Natural killer cell (primary cell): ENCODE measurements at regions not wholly inside any gene's neighbourhood (a gene's known extent, or its start where the extent isn't known, plus 50 kb on each side); places are given as distances from the start of the nearest gene placed in this dataset.

Experiments
- ATAC-seq, 3 donors: fragments of 150-1000 bp in 2 of 3; fragments of 200-7000 bp in 1 of 3; cut with Tn5 transposase; 1 replicate in 1 of 3; 2 replicates in 2 of 3; pipeline ENCODE4 v1.10.0; 2021; ENCODE audit warnings: mild to moderate bottlenecking in 2 of 3, moderate library complexity in 2 of 3
- DNase-seq, 2 donors: peaks; one replicate each; pipeline versions ENCODE4 v3.0.0 to v3.0.0-alpha.2; 2013 to 2021; ENCODE audit warnings: mixed read lengths in 1 of 2
- H3K27ac ChIP-seq: one replicate; pipeline ENCODE4 v1.5.1; 2013; ENCODE audit warnings: mild to moderate bottlenecking, low read length
- H3K27me3 ChIP-seq: one replicate; pipeline ENCODE4 v1.6.1; 2013; ENCODE audit warnings: low read length; ENCODE audit not compliant: control insufficient read depth, insufficient read depth
- H3K36me3 ChIP-seq: one replicate; pipeline ENCODE4 v1.6.1; 2013; ENCODE audit warnings: low read length; ENCODE audit not compliant: control insufficient read depth, insufficient read depth
- H3K4me1 ChIP-seq: one replicate; pipeline ENCODE4 v1.6.1; 2013; ENCODE audit warnings: low read length; ENCODE audit not compliant: control insufficient read depth, insufficient read depth
- H3K4me3 ChIP-seq: one replicate; pipeline ENCODE4 v1.5.1; 2013; ENCODE audit warnings: low read length
- H3K9me3 ChIP-seq: one replicate; pipeline ENCODE4 v1.6.1; 2013; ENCODE audit warnings: low read length; ENCODE audit not compliant: control insufficient read depth, insufficient read depth
- H3K27ac Mint-ChIP-seq, 2 donors: one replicate each; pipeline ENCODE4 v1.8.0; 2022; ENCODE audit warnings: mild to moderate bottlenecking in 2 of 2, mixed read lengths in 2 of 2, moderate library complexity in 1 of 2
- H3K27me3 Mint-ChIP-seq, 2 donors: one replicate each; pipeline ENCODE4 v1.8.0; 2022; ENCODE audit warnings: low read depth in 2 of 2, mixed read lengths in 2 of 2
- H3K36me3 Mint-ChIP-seq: one replicate; pipeline ENCODE4 v1.8.0; 2022; ENCODE audit warnings: mixed read lengths
- H3K4me1 Mint-ChIP-seq, 2 donors: one replicate each; pipeline ENCODE4 v1.8.0; 2022; ENCODE audit warnings: mixed read lengths in 2 of 2
- H3K4me3 Mint-ChIP-seq: one replicate; pipeline ENCODE4 v1.8.0; 2022; ENCODE audit warnings: mild to moderate bottlenecking, moderate library complexity, mixed read lengths
- H3K9me3 Mint-ChIP-seq, 2 donors: one replicate each; pipeline ENCODE4 v1.8.0; 2022; ENCODE audit warnings: mixed read lengths in 2 of 2
- CTCF ChIP-seq: fragments of 200-600 bp; IDR thresholded peaks from one replicate; pipeline ENCODE4 v1.8.0; 2022; ENCODE audit warnings: antibody characterized with exemption
- WGBS: methylation state at CpG from one replicate; pipeline ENCODE4 v1.1.7; 2013; ENCODE audit warnings: missing lambda C conversion rate; ENCODE audit not compliant: insufficient coverage; 5-methylcytosine and 5-hydroxymethylcytosine counted together
- intact Hi-C: fragments of 100-400 bp; cut with micrococcal nuclease; formaldehyde crosslinking; loops from one replicate; pipeline ENCODE4 v1.14.2; 2022

- no peak for TF ChIP-seq CTCF
- no peak for DNase-seq
- no peak overlapping the region for H3K4me3 ChIP-seq
- WGBS = no CpG with 5 or more reads among the region's 3 CpGs
- Mint-ChIP-seq H3K27ac (no peak overlapping the region), H3K36me3 (no peaks in the 10 kb centered on the region), H3K4me1 (peaks cover 0 to 7% of the 10 kb centered on the region in 2 donors), H3K27me3 (no peaks in the 10 kb centered on the region), H3K4me3 (no peak overlapping the region), H3K9me3 (no peaks in the 10 kb centered on the region)
- intact Hi-C loops = no loop called here
- no peaks in the 10 kb centered on the region for H3K9me3 ChIP-seq
- no peak for ATAC-seq
- no peak overlapping the region for H3K27ac ChIP-seq
- no peaks in the 10 kb centered on the region for H3K36me3 ChIP-seq
- H3K4me1 ChIP-seq = no peaks in the 10 kb centered on the region
- H3K27me3 ChIP-seq = no peaks in the 10 kb centered on the region
These were observed 376.5 kb upstream of the ACVR2A start for GRCh38 chr2:147468349-147468748.

GRCh38 chr2:147467441-147467840 lies 377.4 kb upstream of the ACVR2A start:
- H3K4me3 ChIP-seq = no peak overlapping the region
- no peaks in the 10 kb centered on the region for H3K9me3 ChIP-seq
- H3K9me3 Mint-ChIP-seq = no peaks in the 10 kb centered on the region
- H3K27me3 Mint-ChIP-seq = no peaks in the 10 kb centered on the region
- WGBS = 71% methylated on average over 1 of the region's 1 CpG
- no peaks in the 10 kb centered on the region for H3K27me3 ChIP-seq
- no peaks in the 10 kb centered on the region for H3K4me1 ChIP-seq
- H3K27ac Mint-ChIP-seq = no peak overlapping the region
- H3K36me3 ChIP-seq = no peaks in the 10 kb centered on the region
- no peak for ATAC-seq
- H3K4me3 Mint-ChIP-seq = no peak overlapping the region
- no peak for TF ChIP-seq CTCF
- peaks cover 0 to 7% of the 10 kb centered on the region in 2 donors for H3K4me1 Mint-ChIP-seq
- H3K27ac ChIP-seq = no peak overlapping the region
- no peaks in the 10 kb centered on the region for H3K36me3 Mint-ChIP-seq
- no peak for DNase-seq
- intact Hi-C loops = no loop called here

- H3K9me3 Mint-ChIP-seq = no peaks in the 10 kb centered on the region
- Histone ChIP-seq H3K27ac (no peak overlapping the region), H3K36me3 (no peaks in the 10 kb centered on the region), H3K4me3 (no peak overlapping the region), H3K4me1 (no peaks in the 10 kb centered on the region), H3K9me3 (no peaks in the 10 kb centered on the region), H3K27me3 (no peaks in the 10 kb centered on the region)
- no peak for TF ChIP-seq CTCF
- peaks cover 0 to 7% of the 10 kb centered on the region in 2 donors for H3K4me1 Mint-ChIP-seq
- ATAC-seq (peak in 2 of 3 donors; percentile 42 to 76), DNase-seq (no peak)
- H3K27me3 Mint-ChIP-seq = no peaks in the 10 kb centered on the region
- intact Hi-C loops = no loop called here
- no peak overlapping the region for H3K27ac Mint-ChIP-seq
- no peak overlapping the region for H3K4me3 Mint-ChIP-seq
- H3K36me3 Mint-ChIP-seq = no peaks in the 10 kb centered on the region
- 53% methylated on average over 3 of the region's 3 CpGs for WGBS
These were observed 380.0 kb upstream of the ACVR2A start for GRCh38 chr2:147464737-147465357.

GRCh38 chr2:147463881-147464520 lies 380.8 kb upstream of the ACVR2A start:
- no peak overlapping the region for H3K4me3 Mint-ChIP-seq
- Histone ChIP-seq H3K27ac (no peak overlapping the region), H3K4me3 (no peak overlapping the region), H3K9me3 (no peaks in the 10 kb centered on the region), H3K36me3 (no peaks in the 10 kb centered on the region), H3K27me3 (no peaks in the 10 kb centered on the region), H3K4me1 (no peaks in the 10 kb centered on the region)
- WGBS = 88% methylated on average over 8 of the region's 8 CpGs
- no peak for DNase-seq
- intact Hi-C loops = no loop called here
- no peaks in the 10 kb centered on the region for H3K36me3 Mint-ChIP-seq
- peaks cover 0 to 7% of the 10 kb centered on the region in 2 donors for H3K4me1 Mint-ChIP-seq
- no peak overlapping the region for H3K27ac Mint-ChIP-seq
- no peaks in the 10 kb centered on the region for H3K9me3 Mint-ChIP-seq
- TF ChIP-seq CTCF = no peak
- no peaks in the 10 kb centered on the region for H3K27me3 Mint-ChIP-seq
- ATAC-seq = no peak
